NCI-H2107 treated with DMSO at 0.1 percent for 48 hours (cell line): ENCODE measurements at regions not wholly inside any gene's neighbourhood (a gene's known extent, or its start where the extent isn't known, plus 50 kb on each side); places are given as distances from the start of the nearest gene placed in this dataset.

Experiments used
- DNase-seq: peaks from one replicate; lab custom pipeline; 2025; ENCODE audit not compliant: unreplicated experiment; lab: John Stamatoyannopoulos, UW

GRCh38 chr14:34247605-34248004, 214.4 kb downstream of the SPTSSA start:
- DNase-seq = peak; percentile 17

GRCh38 chr14:34246206-34246605, 215.8 kb downstream of the SPTSSA start:
- DNase-seq = no peak

GRCh38 chr14:34243401-34243800, 218.6 kb downstream of the SPTSSA start:
- DNase-seq = no peak

- no peak for DNase-seq
These were observed 219.0 kb downstream of the SPTSSA start for GRCh38 chr14:34243001-34243400.

GRCh38 chr14:34241185-34241711, 220.8 kb downstream of the SPTSSA start:
- DNase-seq = no peak

GRCh38 chr14:34238610-34239009, 223.4 kb downstream of the SPTSSA start:
- no peak for DNase-seq

- no peak for DNase-seq
These were observed 224.4 kb downstream of the SPTSSA start for GRCh38 chr14:34237677-34238076.

GRCh38 chr14:34237081-34237480, 225.0 kb downstream of the SPTSSA start:
- peak; percentile 82 for DNase-seq

- DNase-seq = no peak
These were observed 226.3 kb downstream of the SPTSSA start for GRCh38 chr14:34235643-34236300.

- no peak for DNase-seq
These were observed 227.8 kb downstream of the SPTSSA start for GRCh38 chr14:34234258-34234657.

GRCh38 chr14:34233619-34234018, 228.4 kb downstream of the SPTSSA start:
- no peak for DNase-seq

GRCh38 chr14:34232790-34233189, 229.2 kb downstream of the SPTSSA start:
- DNase-seq = no peak

- DNase-seq = no peak
These were observed 230.4 kb downstream of the SPTSSA start for GRCh38 chr14:34231626-34232025.

- no peak for DNase-seq
These were observed 232.9 kb downstream of the SPTSSA start for GRCh38 chr14:34229140-34229539.

- DNase-seq = no peak
These were observed 233.4 kb downstream of the SPTSSA start for GRCh38 chr14:34228650-34228976.

- peak; percentile 81 for DNase-seq
These were observed 234.0 kb downstream of the SPTSSA start for GRCh38 chr14:34227834-34228649.

GRCh38 chr14:34224221-34224620, 237.8 kb downstream of the SPTSSA start:
- DNase-seq = no peak

- DNase-seq = no peak
These were observed 238.5 kb downstream of the SPTSSA start for GRCh38 chr14:34223373-34224148.

- no peak for DNase-seq
These were observed 239.2 kb downstream of the SPTSSA start for GRCh38 chr14:34222867-34223266.

- DNase-seq = no peak
These were observed 239.9 kb downstream of the SPTSSA start for GRCh38 chr14:34222122-34222521.

- peak; percentile 29 for DNase-seq
These were observed 241.1 kb downstream of the SPTSSA start for GRCh38 chr14:34220921-34221320.

- no peak for DNase-seq
These were observed 241.7 kb downstream of the SPTSSA start for GRCh38 chr14:34220378-34220706.
